ENCODE measurements at regions not wholly inside any gene's neighbourhood (a gene's known extent, or its start where the extent isn't known, plus 50 kb on each side); places are given as distances from the start of the nearest gene placed in this dataset.

DNA sequence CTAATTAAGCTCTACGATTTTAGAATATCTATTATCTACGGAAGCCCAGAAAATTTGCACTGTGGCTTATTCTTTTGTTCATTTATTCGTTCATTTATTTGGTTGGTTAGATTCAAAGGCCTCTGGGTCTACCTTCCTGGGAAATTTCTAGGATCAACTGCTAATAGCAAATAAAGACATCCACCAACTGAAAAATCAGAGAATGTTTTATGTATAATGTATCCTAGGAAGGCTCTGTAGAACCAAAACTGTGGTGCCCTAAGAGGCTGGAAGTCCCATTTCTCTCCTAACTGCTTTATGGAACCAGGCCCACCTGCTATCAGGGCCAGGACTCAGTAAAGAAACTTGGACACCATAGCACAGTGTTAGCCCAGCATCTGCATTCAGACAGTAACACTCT is 923.4 kb upstream of the AUTS2 start:
- H3K4me1 ChIP-seq (ENCODE audit: control extremely low read depth in 1 of 4, control insufficient read depth in 4 of 4, insufficient read depth in 4 of 4, low read length in 3 of 4): no peaks in the 10 kb centered on the region
- H3K27ac ChIP-seq (ENCODE audit: insufficient read depth in 1 of 2, low read depth in 1 of 2, low read length in 2 of 2, poor library complexity in 1 of 2, severe bottlenecking in 2 of 2): no peak overlapping the region
- no peak for DNase-seq
- CTCF ChIA-PET: no interaction called here
- POLR2A ChIA-PET: no interaction called here
- no peaks in the 10 kb centered on the region for H3K27me3 ChIP-seq (replicated peaks in 2 of 5; ENCODE audit: control insufficient read depth in 4 of 5, insufficient read depth in 5 of 5, low read length in 4 of 5)
- peaks cover 0 to 5% (median 2%) of the 10 kb centered on the region in 5 experiments for H3K9me3 ChIP-seq (ENCODE audit: control extremely low read depth in 1 of 5, control insufficient read depth in 4 of 5, insufficient read depth in 2 of 5, low read depth in 1 of 5, low read length in 4 of 5)
- 100% methylated on average over 1 of the region's 3 CpGs for WGBS (ENCODE audit: insufficient coverage)
- no peaks in the 10 kb centered on the region for H3K36me3 ChIP-seq (ENCODE audit: control insufficient read depth in 4 of 4, insufficient read depth in 4 of 4, low read length in 3 of 4)
- no peak overlapping the region for H3K4me3 ChIP-seq (ENCODE audit: control insufficient read depth in 1 of 7, extremely low read depth in 1 of 7, insufficient read depth in 4 of 7, low read depth in 2 of 7, low read length in 6 of 7)

- POLR2A ChIA-PET: no interaction called here
- peaks cover 0 to 5% (median 2%) of the 10 kb centered on the region in 5 experiments for H3K9me3 ChIP-seq (ENCODE audit: control extremely low read depth in 1 of 5, control insufficient read depth in 4 of 5, insufficient read depth in 2 of 5, low read depth in 1 of 5, low read length in 4 of 5)
- H3K4me1 ChIP-seq (ENCODE audit: control extremely low read depth in 1 of 4, control insufficient read depth in 4 of 4, insufficient read depth in 4 of 4, low read length in 3 of 4): no peaks in the 10 kb centered on the region
- WGBS (ENCODE audit: insufficient coverage): over 99% methylated on average over 9 of the region's 13 CpGs
- H3K27ac ChIP-seq (ENCODE audit: insufficient read depth in 1 of 2, low read depth in 1 of 2, low read length in 2 of 2, poor library complexity in 1 of 2, severe bottlenecking in 2 of 2): no peak overlapping the region
- no peak overlapping the region for H3K4me3 ChIP-seq (ENCODE audit: control insufficient read depth in 1 of 7, extremely low read depth in 1 of 7, insufficient read depth in 4 of 7, low read depth in 2 of 7, low read length in 6 of 7)
- no peaks in the 10 kb centered on the region for H3K27me3 ChIP-seq (replicated peaks in 2 of 5; ENCODE audit: control insufficient read depth in 4 of 5, insufficient read depth in 5 of 5, low read length in 4 of 5)
- no peaks in the 10 kb centered on the region for H3K36me3 ChIP-seq (ENCODE audit: control insufficient read depth in 4 of 4, insufficient read depth in 4 of 4, low read length in 3 of 4)
- DNase-seq: no peak
- CTCF ChIA-PET: no interaction called here
Observed at GRCh38 chr7:68676813-68677535, 921.3 kb upstream of the AUTS2 start.

DNA sequence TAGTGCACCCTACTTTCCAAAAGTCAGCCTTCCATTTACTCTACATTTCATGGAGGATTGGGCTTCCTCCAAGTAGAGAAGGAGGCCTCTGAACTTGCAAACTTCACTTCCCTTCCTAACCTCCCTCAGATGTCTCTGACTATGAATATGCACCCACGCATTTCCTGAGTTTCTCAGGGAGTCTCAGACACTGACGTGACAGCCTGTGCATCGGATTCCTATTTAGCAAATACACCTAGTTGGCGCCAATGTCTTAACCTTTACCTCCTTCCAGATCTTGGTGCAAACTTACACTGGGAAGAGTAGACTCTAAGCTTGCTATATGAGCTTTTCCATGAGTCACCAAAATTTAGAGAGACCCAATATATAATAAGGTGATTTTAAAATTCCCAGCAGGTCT is 920.1 kb upstream of the AUTS2 start:
- Histone ChIP-seq H3K27me3 (replicated peaks in 2 of 5; ENCODE audit: control insufficient read depth in 4 of 5, insufficient read depth in 5 of 5, low read length in 4 of 5) (no peaks in the 10 kb centered on the region), H3K4me3 (ENCODE audit: control insufficient read depth in 1 of 7, extremely low read depth in 1 of 7, insufficient read depth in 4 of 7, low read depth in 2 of 7, low read length in 6 of 7) (no peak overlapping the region), H3K9me3 (ENCODE audit: control extremely low read depth in 1 of 5, control insufficient read depth in 4 of 5, insufficient read depth in 2 of 5, low read depth in 1 of 5, low read length in 4 of 5) (peaks cover 0 to 5% (median 2%) of the 10 kb centered on the region in 5 experiments), H3K36me3 (ENCODE audit: control insufficient read depth in 4 of 4, insufficient read depth in 4 of 4, low read length in 3 of 4) (no peaks in the 10 kb centered on the region), H3K4me1 (ENCODE audit: control extremely low read depth in 1 of 4, control insufficient read depth in 4 of 4, insufficient read depth in 4 of 4, low read length in 3 of 4) (no peaks in the 10 kb centered on the region), H3K27ac (ENCODE audit: insufficient read depth in 1 of 2, low read depth in 1 of 2, low read length in 2 of 2, poor library complexity in 1 of 2, severe bottlenecking in 2 of 2) (no peak overlapping the region)
- ChIA-PET POLR2A (interaction anchor here (0.6 kb wide), 1 partner anchor 578 kb away, joined by 3 read pairs; no protein-coding TSS in a partner anchor), CTCF (interaction anchor here (1.0 kb wide), 1 partner anchor 71 kb away, joined by 3 read pairs; no protein-coding TSS in a partner anchor)
- no peak for DNase-seq
- 65% methylated on average over 4 of the region's 4 CpGs for WGBS (ENCODE audit: insufficient coverage)

DNA sequence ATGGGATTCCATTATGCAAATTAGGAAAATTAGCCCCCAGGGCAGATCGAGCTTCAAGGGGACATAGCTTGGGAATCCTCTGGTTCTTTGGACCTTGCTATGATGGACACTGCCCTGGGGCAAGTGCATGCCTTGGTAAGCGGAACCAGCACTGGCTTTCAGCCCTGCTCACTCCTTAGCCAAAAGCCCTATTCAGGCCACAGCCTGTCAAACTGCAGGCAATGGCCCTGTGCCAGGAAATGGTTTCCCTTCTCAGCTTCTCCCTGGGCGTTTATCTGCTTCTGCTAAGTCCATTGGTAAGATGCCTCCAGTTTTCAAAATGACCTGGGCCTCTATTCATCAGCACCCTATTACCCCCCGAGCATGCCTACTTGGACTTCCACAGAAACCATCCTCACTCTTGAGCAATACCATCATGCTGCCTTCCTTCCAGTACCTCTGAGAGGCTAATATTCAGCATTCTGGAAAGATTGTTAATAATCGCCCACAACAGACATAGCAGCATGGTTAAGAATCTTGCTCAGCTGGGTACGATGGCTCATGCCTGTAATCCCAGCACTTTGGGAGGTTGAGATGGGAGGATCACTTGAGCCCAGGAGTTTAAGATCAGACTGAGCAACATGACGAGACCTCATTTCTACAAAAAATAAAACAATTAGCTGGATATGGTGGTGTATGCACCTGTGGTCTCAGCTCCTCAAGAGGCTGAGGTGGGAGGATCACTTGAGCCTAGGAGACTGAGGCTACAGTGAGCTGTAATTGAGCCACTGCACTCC is 918.6 kb upstream of the AUTS2 start:
- Histone ChIP-seq H3K36me3 (ENCODE audit: control insufficient read depth in 4 of 4, insufficient read depth in 4 of 4, low read length in 3 of 4) (no peaks in the 10 kb centered on the region), H3K4me1 (ENCODE audit: control extremely low read depth in 1 of 4, control insufficient read depth in 4 of 4, insufficient read depth in 4 of 4, low read length in 3 of 4) (no peaks in the 10 kb centered on the region), H3K27me3 (replicated peaks in 2 of 5; ENCODE audit: control insufficient read depth in 4 of 5, insufficient read depth in 5 of 5, low read length in 4 of 5) (no peaks in the 10 kb centered on the region), H3K4me3 (ENCODE audit: control insufficient read depth in 1 of 7, extremely low read depth in 1 of 7, insufficient read depth in 4 of 7, low read depth in 2 of 7, low read length in 6 of 7) (no peak overlapping the region), H3K27ac (ENCODE audit: insufficient read depth in 1 of 2, low read depth in 1 of 2, low read length in 2 of 2, poor library complexity in 1 of 2, severe bottlenecking in 2 of 2) (no peak overlapping the region), H3K9me3 (ENCODE audit: control extremely low read depth in 1 of 5, control insufficient read depth in 4 of 5, insufficient read depth in 2 of 5, low read depth in 1 of 5, low read length in 4 of 5) (peaks cover 0 to 5% (median 2%) of the 10 kb centered on the region in 5 experiments)
- WGBS (ENCODE audit: insufficient coverage): 85% methylated on average over 6 of the region's 7 CpGs
- no peak for DNase-seq
- POLR2A ChIA-PET: no interaction called here
- CTCF ChIA-PET: no interaction called here

GRCh38 chr7:68680235-68680872 is 917.9 kb upstream of the AUTS2 start:
- H3K9me3 ChIP-seq (ENCODE audit: control extremely low read depth in 1 of 5, control insufficient read depth in 4 of 5, insufficient read depth in 2 of 5, low read depth in 1 of 5, low read length in 4 of 5): peaks cover 0 to 5% (median 2%) of the 10 kb centered on the region in 5 experiments
- POLR2A ChIA-PET: no interaction called here
- H3K27me3 ChIP-seq (replicated peaks in 2 of 5; ENCODE audit: control insufficient read depth in 4 of 5, insufficient read depth in 5 of 5, low read length in 4 of 5): no peaks in the 10 kb centered on the region
- WGBS (ENCODE audit: insufficient coverage): 90% methylated on average over 1 of the region's 1 CpG
- no peak overlapping the region for H3K27ac ChIP-seq (ENCODE audit: insufficient read depth in 1 of 2, low read depth in 1 of 2, low read length in 2 of 2, poor library complexity in 1 of 2, severe bottlenecking in 2 of 2)
- CTCF ChIA-PET: no interaction called here
- no peak for DNase-seq
- no peak overlapping the region for H3K4me3 ChIP-seq (ENCODE audit: control insufficient read depth in 1 of 7, extremely low read depth in 1 of 7, insufficient read depth in 4 of 7, low read depth in 2 of 7, low read length in 6 of 7)
- no peaks in the 10 kb centered on the region for H3K4me1 ChIP-seq (ENCODE audit: control extremely low read depth in 1 of 4, control insufficient read depth in 4 of 4, insufficient read depth in 4 of 4, low read length in 3 of 4)
- H3K36me3 ChIP-seq (ENCODE audit: control insufficient read depth in 4 of 4, insufficient read depth in 4 of 4, low read length in 3 of 4): no peaks in the 10 kb centered on the region

DNA sequence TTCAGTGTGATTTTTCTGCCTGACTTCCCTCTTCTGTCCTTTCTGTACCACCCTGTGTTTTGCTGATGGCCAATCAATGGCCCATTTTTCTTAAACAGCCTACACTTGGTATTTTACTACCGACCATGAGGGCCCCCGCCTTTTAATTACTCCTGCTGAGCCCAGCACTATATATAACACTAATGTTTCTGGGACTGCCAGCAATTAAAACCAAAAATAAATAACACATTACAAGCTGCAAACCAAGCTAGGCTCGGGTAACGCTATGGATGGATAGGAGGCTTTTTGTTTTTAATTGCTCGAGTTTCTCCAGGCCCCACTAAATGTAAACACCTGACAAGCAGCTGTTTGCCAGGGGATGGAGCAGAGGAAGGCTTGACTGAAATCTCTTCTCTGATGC is 915.4 kb upstream of the AUTS2 start:
- POLR2A ChIA-PET: no interaction called here
- WGBS (ENCODE audit: insufficient coverage): 0% methylated on average over 1 of the region's 5 CpGs
- Histone ChIP-seq H3K27me3 (replicated peaks in 2 of 5; ENCODE audit: control insufficient read depth in 4 of 5, insufficient read depth in 5 of 5, low read length in 4 of 5) (no peaks in the 10 kb centered on the region), H3K4me3 (ENCODE audit: control insufficient read depth in 1 of 7, extremely low read depth in 1 of 7, insufficient read depth in 4 of 7, low read depth in 2 of 7, low read length in 6 of 7) (no peak overlapping the region), H3K27ac (ENCODE audit: insufficient read depth in 1 of 2, low read depth in 1 of 2, low read length in 2 of 2, poor library complexity in 1 of 2, severe bottlenecking in 2 of 2) (no peak overlapping the region), H3K4me1 (ENCODE audit: control extremely low read depth in 1 of 4, control insufficient read depth in 4 of 4, insufficient read depth in 4 of 4, low read length in 3 of 4) (no peaks in the 10 kb centered on the region), H3K36me3 (ENCODE audit: control insufficient read depth in 4 of 4, insufficient read depth in 4 of 4, low read length in 3 of 4) (no peaks in the 10 kb centered on the region), H3K9me3 (ENCODE audit: control extremely low read depth in 1 of 5, control insufficient read depth in 4 of 5, insufficient read depth in 2 of 5, low read depth in 1 of 5, low read length in 4 of 5) (no peaks in the 10 kb centered on the region)
- DNase-seq: no peak
- CTCF ChIA-PET: no interaction called here
